Nephron (organoid): ENCODE measurements at regions not wholly inside any gene's neighbourhood (a gene's known extent, or its start where the extent isn't known, plus 50 kb on each side); places are given as distances from the start of the nearest gene placed in this dataset.

Experiments
- H3K27ac Mint-ChIP-seq, 3 experiments: 2 replicates each; pipeline ENCODE4 v1.8.0; 2020; ENCODE audit warnings: mixed read lengths in 3 of 3, mild to moderate bottlenecking in 2 of 3, moderate library complexity in 1 of 3
- H3K27me3 Mint-ChIP-seq: 2 replicates; pipeline ENCODE4 v1.8.0; 2021; ENCODE audit warnings: low read depth, mild to moderate bottlenecking, moderate library complexity, mixed read lengths
- H3K36me3 Mint-ChIP-seq: 2 replicates; pipeline ENCODE4 v1.8.0; 2020; ENCODE audit warnings: low read depth, mixed read lengths
- H3K4me1 Mint-ChIP-seq: 2 replicates; pipeline ENCODE4 v1.8.0; 2020; ENCODE audit warnings: mixed read lengths
- H3K4me3 Mint-ChIP-seq, 3 experiments: 2 replicates each; pipeline ENCODE4 v1.8.0; 2020; ENCODE audit warnings: mild to moderate bottlenecking in 3 of 3, mixed read lengths in 3 of 3, moderate library complexity in 2 of 3
- H3K9me3 Mint-ChIP-seq: 2 replicates; pipeline ENCODE4 v1.8.0; 2020; ENCODE audit warnings: mixed read lengths
- CTCF ChIP-seq, 3 experiments: fragments of 200-600 bp; sonication (generic); IDR thresholded peaks; one replicate each; pipeline ENCODE4 v1.5.0; 2021; ENCODE audit warnings: antibody characterized with exemption in 3 of 3; ENCODE audit not compliant: unreplicated experiment in 3 of 3

DNA sequence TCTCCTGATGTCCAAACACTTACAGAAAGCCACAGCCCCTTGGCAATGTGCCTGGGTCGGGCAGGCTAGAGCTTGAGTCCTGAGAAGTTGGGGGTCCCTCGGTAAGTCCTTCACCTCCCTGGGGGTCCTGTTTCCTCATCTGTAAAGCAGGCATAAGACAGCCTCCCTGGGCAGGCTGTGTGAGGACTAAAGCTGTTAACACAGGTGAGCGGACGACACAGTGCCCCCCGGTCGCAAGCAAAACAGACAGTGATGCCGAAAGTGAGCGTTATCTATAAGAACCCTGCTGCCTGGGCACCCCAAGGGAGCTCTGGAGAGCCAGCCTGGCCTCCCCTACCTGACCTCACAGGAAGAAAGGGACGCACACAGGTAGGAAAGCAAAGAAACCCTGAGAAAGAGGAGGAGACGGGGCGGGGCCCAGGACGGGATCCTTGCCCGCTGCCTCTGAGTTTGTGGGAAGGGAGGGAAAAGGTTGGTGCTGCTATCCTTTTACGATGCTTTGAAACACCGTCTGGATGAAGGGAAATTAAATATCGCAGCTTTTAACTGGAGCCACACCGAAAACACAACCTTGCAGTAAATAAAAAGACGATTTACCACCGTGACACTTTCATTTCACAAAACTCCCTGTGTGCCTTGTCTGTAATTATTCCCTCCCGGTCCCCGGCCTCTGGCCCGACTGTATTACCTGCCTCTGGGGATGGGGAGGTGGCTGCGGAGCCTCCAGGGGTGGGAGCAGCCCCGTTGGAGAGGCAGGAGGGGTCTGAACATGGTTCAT is 67.1 kb downstream of the ENGASE start:
- Mint-ChIP-seq H3K36me3 (no peaks in the 10 kb centered on the region), H3K27ac (no peak overlapping the region), H3K9me3 (no peaks in the 10 kb centered on the region), H3K4me3 (no peak overlapping the region), H3K4me1 (peaks cover 4% of the 10 kb centered on the region), H3K27me3 (peaks cover 46% of the 10 kb centered on the region)
- no peak for TF ChIP-seq CTCF (IDR thresholded peaks at IDR 0.05; ENCODE audit: unreplicated experiment in 3 of 3)

DNA sequence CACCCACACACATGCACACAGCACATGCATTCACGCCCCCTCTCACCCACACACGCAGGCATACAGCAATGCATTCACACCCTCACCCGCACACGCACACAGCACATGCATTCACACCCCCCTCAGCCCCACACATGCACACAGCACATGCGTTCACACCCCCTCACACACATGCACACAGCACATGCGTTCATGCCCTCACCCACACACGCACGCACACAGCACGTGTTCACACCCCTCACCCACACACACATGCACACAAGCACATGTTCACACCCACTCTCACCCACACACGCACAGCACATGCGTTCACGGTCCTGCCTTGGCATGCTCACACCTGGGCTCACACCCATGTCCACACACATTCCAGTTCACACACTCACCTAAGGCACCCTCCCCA is 64.2 kb downstream of the ENGASE start:
- no peaks in the 10 kb centered on the region for H3K36me3 Mint-ChIP-seq
- no peak overlapping the region for H3K27ac Mint-ChIP-seq
- H3K4me1 Mint-ChIP-seq: peaks cover 4% of the 10 kb centered on the region
- no peak for TF ChIP-seq CTCF (IDR thresholded peaks at IDR 0.05; ENCODE audit: unreplicated experiment in 3 of 3)
- H3K9me3 Mint-ChIP-seq: no peaks in the 10 kb centered on the region
- H3K27me3 Mint-ChIP-seq: peaks cover 52% of the 10 kb centered on the region
- no peak overlapping the region for H3K4me3 Mint-ChIP-seq

GRCh38 chr17:79137789-79138165 is 63.2 kb downstream of the ENGASE start:
- Mint-ChIP-seq H3K36me3 (no peaks in the 10 kb centered on the region), H3K27me3 (peaks cover 47% of the 10 kb centered on the region), H3K4me1 (peaks cover 4% of the 10 kb centered on the region), H3K4me3 (peak overlapping the region in 1 of 3 experiments; percentile 33), H3K27ac (peak overlapping the region in 1 of 3 experiments; percentile 23), H3K9me3 (no peaks in the 10 kb centered on the region)
- no peak for TF ChIP-seq CTCF (IDR thresholded peaks at IDR 0.05; ENCODE audit: unreplicated experiment in 3 of 3)

DNA sequence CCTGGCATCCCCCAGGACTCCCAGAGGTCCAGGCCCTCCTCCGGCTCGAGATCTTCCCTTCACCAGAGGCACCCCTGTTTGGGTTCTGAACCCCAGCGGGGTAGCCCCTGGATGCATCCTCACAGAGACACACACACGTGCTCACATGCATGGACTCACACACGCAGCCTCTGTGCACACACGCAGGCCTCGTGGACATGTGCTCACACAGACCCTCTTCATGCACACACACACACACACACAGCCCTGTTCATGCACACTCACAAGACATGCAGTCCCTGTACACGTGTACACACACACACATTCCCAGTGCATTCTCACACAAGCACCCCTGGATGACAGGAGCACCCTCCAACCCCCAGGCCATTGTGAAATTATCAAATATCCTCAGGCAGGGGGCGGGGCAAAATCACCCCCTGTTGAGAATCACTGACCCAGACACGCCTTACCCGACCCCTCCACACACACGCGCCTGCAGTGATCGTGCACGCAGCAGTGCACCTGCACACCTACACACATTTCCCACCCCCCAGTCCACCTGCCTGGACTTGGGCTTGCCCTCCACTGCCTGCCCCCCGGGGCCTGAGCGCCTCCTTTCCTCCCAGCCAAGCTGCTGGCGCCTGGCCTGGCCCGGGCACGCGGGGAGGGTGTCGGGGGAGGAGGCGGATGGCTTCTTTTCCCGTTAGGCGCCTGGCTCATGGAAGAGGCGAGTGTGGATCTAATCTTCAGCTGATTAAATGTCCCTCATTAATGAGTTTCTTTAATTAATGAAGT is 62.6 kb downstream of the ENGASE start:
- H3K36me3 Mint-ChIP-seq: no peaks in the 10 kb centered on the region
- no peak overlapping the region for H3K4me3 Mint-ChIP-seq
- peaks cover 4% of the 10 kb centered on the region for H3K4me1 Mint-ChIP-seq
- no peaks in the 10 kb centered on the region for H3K9me3 Mint-ChIP-seq
- no peak for TF ChIP-seq CTCF (IDR thresholded peaks at IDR 0.05; ENCODE audit: unreplicated experiment in 3 of 3)
- H3K27ac Mint-ChIP-seq: peak overlapping the region in 1 of 3 experiments; percentile 23
- H3K27me3 Mint-ChIP-seq: peaks cover 44% of the 10 kb centered on the region

- Mint-ChIP-seq H3K27ac (no peak overlapping the region), H3K27me3 (peaks cover 38% of the 10 kb centered on the region), H3K4me3 (no peak overlapping the region), H3K9me3 (no peaks in the 10 kb centered on the region), H3K4me1 (peaks cover 4% of the 10 kb centered on the region), H3K36me3 (no peaks in the 10 kb centered on the region)
- no peak for TF ChIP-seq CTCF (IDR thresholded peaks at IDR 0.05; ENCODE audit: unreplicated experiment in 3 of 3)
Measured at GRCh38 chr17:79136596-79136995, 62.0 kb downstream of the ENGASE start.
